HepG2 (cell line): ENCODE measurements at regions not wholly inside any gene's neighbourhood (a gene's known extent, or its start where the extent isn't known, plus 50 kb on each side); places are given as distances from the start of the nearest gene placed in this dataset.

Experiments used
- ATAC-seq: fragments of 200-7000 bp; cut with Tn5 transposase; 3 replicates; pipeline ENCODE4 v1.9.1; 2020; ENCODE audit warnings: mild to moderate bottlenecking, moderate library complexity
- BruUV-seq: library from RNA; stranded (reverse); fragments of 400-500 nt; replicated peaks from 2 replicates; lab custom pipeline; 2021; lab: Mats Ljungman, UMichigan
- CTCF ChIA-PET: fragments of 300-600 bp; formaldehyde crosslinking; extraction: SDS; loops from one replicate; lab custom pipeline; 2021; ENCODE audit warnings: low total read pairs, inconsistent platforms, low intra/inter-chr PET ratio; lab: Yijun Ruan, JAX
- POLR2A ChIA-PET: fragments of 350-600 bp; sonication (Branson Sonifier 250); formaldehyde crosslinking; loops from one replicate; lab custom pipeline; 2020; ENCODE audit warnings: antibody characterized with exemption, inconsistent platforms; lab: Yijun Ruan, JAX
- DNase-seq: peaks from one replicate; pipeline ENCODE4 v3.0.0-alpha.2; 2015; ENCODE audit warnings: low spot score
- FAIRE-seq: peaks from 3 replicates; lab custom pipeline; 2011; peaks lifted over from hg19 to GRCh38; lab: Jason Lieb, UNC
- H2AFZ ChIP-seq: one replicate; pipeline ENCODE4 v1.6.1; 2011; ENCODE audit warnings: low read length, inconsistent platforms
- H3K27ac ChIP-seq: fragments of 300-600 bp; 3 replicates; pipeline ENCODE4 v1.8.0; 2011; ENCODE audit warnings: mixed run types, mild to moderate bottlenecking, mixed read lengths, low read length, inconsistent platforms; ENCODE audit not compliant: insufficient read depth; ENCODE audit errors: extremely low read length
- H3K27me3 ChIP-seq, 2 experiments: fragments of 200-600 bp in 1 of 2; 2 replicates in 1 of 2; 3 replicates in 1 of 2; pipeline versions ENCODE4 v1.6.0 to v1.8.0; 2011; ENCODE audit warnings: low read length in 2 of 2, mild to moderate bottlenecking in 2 of 2, moderate library complexity in 2 of 2, inconsistent platforms in 1 of 2; ENCODE audit not compliant: insufficient read depth in 2 of 2, control insufficient read depth in 1 of 2
- H3K36me3 ChIP-seq, 2 experiments: fragments of 200-600 bp in 1 of 2; replicated peaks in 1 of 2; 2 replicates in 1 of 2; 3 replicates in 1 of 2; pipeline versions ENCODE4 v1.5.1 to v1.8.0; 2011; ENCODE audit warnings: low read length in 2 of 2, inconsistent platforms in 1 of 2; ENCODE audit not compliant: insufficient read depth in 2 of 2, control insufficient read depth in 1 of 2
- H3K4me1 ChIP-seq: 2 replicates; pipeline ENCODE4 v1.5.1; 2012; ENCODE audit warnings: low read length, inconsistent platforms; ENCODE audit not compliant: insufficient read depth
- H3K4me2 ChIP-seq: 2 replicates; pipeline ENCODE4 v1.6.0; 2011; ENCODE audit warnings: low read depth, low read length, inconsistent platforms
- H3K4me3 ChIP-seq, 3 experiments: fragments of 200-600 bp in 1 of 3; sonication (generic), shearing (Covaris generic) in 1 of 3; replicated peaks in 1 of 3; 2 replicates each; pipeline ENCODE4 v1.5.1; 2011 to 2016; ENCODE audit warnings: low read length in 3 of 3, inconsistent platforms in 2 of 3, low read depth in 2 of 3, mild to moderate bottlenecking in 2 of 3, control low read depth in 1 of 3, mixed read lengths in 1 of 3; ENCODE audit not compliant: insufficient read depth in 1 of 3
- H3K79me2 ChIP-seq: one replicate; pipeline ENCODE4 v1.6.1; 2011; ENCODE audit warnings: low read length, inconsistent platforms; ENCODE audit not compliant: insufficient read depth
- H3K9ac ChIP-seq: 2 replicates; pipeline ENCODE4 v1.6.0; 2011; ENCODE audit warnings: mild to moderate bottlenecking, low read depth, low read length, inconsistent platforms; ENCODE audit not compliant: insufficient read depth
- H3K9me3 ChIP-seq: 2 replicates; pipeline ENCODE4 v1.5.1; 2012; ENCODE audit warnings: mild to moderate bottlenecking, low read length
- H4K20me1 ChIP-seq: 2 replicates; pipeline ENCODE4 v1.6.0; 2011; ENCODE audit warnings: inconsistent platforms, mild to moderate bottlenecking, low read length, moderate library complexity; ENCODE audit not compliant: insufficient read depth
- AGO1 ChIP-seq: fragments of 200-400 bp; formaldehyde crosslinking; IDR thresholded peaks from 2 replicates; pipeline ENCODE4 v1.6.1; 2017; ENCODE audit warnings: mild to moderate bottlenecking, low read depth, low read length, moderate library complexity; ENCODE audit not compliant: poor library complexity, severe bottlenecking
- ARNT2 ChIP-seq: sonication (generic); formaldehyde crosslinking; IDR thresholded peaks from 2 replicates; pipeline ENCODE4 v1.8.0; 2022; ENCODE audit warnings: mild to moderate bottlenecking, low read depth, missing genetic modification reagents, moderate library complexity
- BHLHE40 ChIP-seq: IDR thresholded peaks from 2 replicates; pipeline ENCODE4 v1.6.1; 2011; ENCODE audit warnings: low read length, improper control_type of control experiment
- DR1 ChIP-seq: sonication (generic); formaldehyde crosslinking; IDR thresholded peaks from 2 replicates; pipeline ENCODE4 v1.8.0; 2021; ENCODE audit warnings: mild to moderate bottlenecking, missing genetic modification reagents, inconsistent platforms
- NBN ChIP-seq: fragments of 450-650 bp; conservative IDR thresholded peaks from 2 replicates; pipeline ENCODE4 v1.6.1; 2017
- PHF21A ChIP-seq: sonication (generic); formaldehyde crosslinking; IDR thresholded peaks from 2 replicates; pipeline ENCODE4 v1.5.0; 2020; ENCODE audit warnings: mild to moderate bottlenecking, missing genetic modification reagents
- PPARG ChIP-seq: conservative IDR thresholded peaks from 2 replicates; pipeline ENCODE4 v1.6.1; 2016; ENCODE audit warnings: missing biosample characterization, missing genetic modification reagents
- ZFP36L2 ChIP-seq: sonication (generic); formaldehyde crosslinking; IDR thresholded peaks from 2 replicates; pipeline ENCODE4 v1.4.0; 2020; ENCODE audit warnings: missing genetic modification reagents
- ZNF569 ChIP-seq: sonication (generic); formaldehyde crosslinking; IDR thresholded peaks from 2 replicates; pipeline ENCODE4 v1.5.0; 2020; ENCODE audit warnings: mild to moderate bottlenecking, missing genetic modification reagents, moderate library complexity, borderline replicate concordance
- ZNF652 ChIP-seq: IDR thresholded peaks from 2 replicates; pipeline ENCODE4 v1.6.1; 2016; ENCODE audit warnings: low read depth, borderline replicate concordance
- ZNF773 ChIP-seq: sonication (generic); formaldehyde crosslinking; IDR thresholded peaks from 2 replicates; pipeline ENCODE4 v1.4.0; 2020; ENCODE audit warnings: missing genetic modification reagents, borderline replicate concordance
- WGBS: methylation state at CpG from one replicate; pipeline ENCODE4 v1.1.6; 2017; ENCODE audit warnings: low lambda C conversion rate; 5-methylcytosine and 5-hydroxymethylcytosine counted together
- in situ Hi-C: cut with HindIII; loops from 2 replicates; pipeline ENCODE4 v1.10.0; 2017; ENCODE audit warnings: low pct_unique_long_range_greater_than_20kb; ENCODE audit not compliant: extremely low pct_ligation_motif_present
- intact Hi-C: fragments of 100-400 bp; cut with micrococcal nuclease; formaldehyde crosslinking; loops from one replicate; pipeline ENCODE4 v1.10.0; 2022; ENCODE audit not compliant: unreplicated experiment
- TF ChIP-seq, protein P1 (sequence below): sonication (generic); formaldehyde crosslinking; IDR thresholded peaks from 2 replicates; pipeline ENCODE4 v1.8.0; 2023; ENCODE audit warnings: mild to moderate bottlenecking, missing genetic modification reagents
- TF ChIP-seq, protein P2 (sequence below): sonication (generic); formaldehyde crosslinking; IDR thresholded peaks from 2 replicates; pipeline ENCODE4 v1.5.0; 2020; ENCODE audit warnings: mild to moderate bottlenecking, missing genetic modification reagents
- TF ChIP-seq, protein P3 (sequence below): sonication (generic); formaldehyde crosslinking; IDR thresholded peaks from 2 replicates; pipeline ENCODE4 v1.8.1; 2022; ENCODE audit warnings: low read depth, mild to moderate bottlenecking, missing genetic modification reagents
- TF ChIP-seq, protein P4 (sequence below): sonication (generic); formaldehyde crosslinking; IDR thresholded peaks from 2 replicates; pipeline ENCODE4 v1.9.0; 2021; ENCODE audit warnings: missing genetic modification reagents, borderline replicate concordance

DNA sequence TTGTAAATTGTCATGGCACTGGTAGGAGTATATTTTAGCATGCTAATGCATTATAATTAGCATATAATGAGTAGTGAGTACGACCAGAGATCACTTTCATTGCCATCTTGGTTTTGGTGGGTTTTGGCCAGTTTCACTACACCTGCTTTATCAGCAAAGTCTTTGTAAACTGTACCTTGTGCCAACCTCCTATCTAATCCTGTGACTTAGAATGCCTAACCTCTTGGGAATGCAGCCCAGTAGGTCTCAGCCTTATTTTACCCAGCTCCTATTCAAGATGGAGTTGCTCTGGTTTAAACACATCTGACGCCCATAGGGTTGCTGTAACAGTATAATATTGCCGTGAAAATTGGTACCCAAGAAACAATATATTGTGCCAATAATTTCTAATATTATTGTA is 159.4 kb downstream of the MAGEB5 start:
- ATAC-seq (no peak), FAIRE-seq (no peak), DNase-seq (no peak)
- intact Hi-C loops: no loop called here
- WGBS: 0% methylated on average over 2 of the region's 3 CpGs
- peaks cover 6% of the 10 kb centered on the region for H3K9me3 ChIP-seq
- H3K4me2 ChIP-seq: no peak overlapping the region
- H3K4me1 ChIP-seq: no peaks in the 10 kb centered on the region
- H2AFZ ChIP-seq: no peak overlapping the region
- BruUV-seq: no TSS peak
- H3K79me2 ChIP-seq: no peaks in the 10 kb centered on the region
- H3K27ac ChIP-seq: no peak overlapping the region
- H3K27me3 ChIP-seq: no peaks in the 10 kb centered on the region
- H3K9ac ChIP-seq: no peak overlapping the region
- H4K20me1 ChIP-seq: no peaks in the 10 kb centered on the region
- no peak overlapping the region for H3K4me3 ChIP-seq
- TF ChIP-seq, protein P1, sequence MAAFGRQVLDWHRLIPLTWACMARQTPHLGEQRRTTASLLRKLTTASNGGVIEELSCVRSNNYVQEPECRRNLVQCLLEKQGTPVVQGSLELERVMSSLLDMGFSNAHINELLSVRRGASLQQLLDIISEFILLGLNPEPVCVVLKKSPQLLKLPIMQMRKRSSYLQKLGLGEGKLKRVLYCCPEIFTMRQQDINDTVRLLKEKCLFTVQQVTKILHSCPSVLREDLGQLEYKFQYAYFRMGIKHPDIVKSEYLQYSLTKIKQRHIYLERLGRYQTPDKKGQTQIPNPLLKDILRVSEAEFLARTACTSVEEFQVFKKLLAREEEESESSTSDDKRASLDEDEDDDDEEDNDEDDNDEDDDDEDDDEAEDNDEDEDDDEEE (CRISPR knock-in tag): no peak
- TF ChIP-seq, protein P2, sequence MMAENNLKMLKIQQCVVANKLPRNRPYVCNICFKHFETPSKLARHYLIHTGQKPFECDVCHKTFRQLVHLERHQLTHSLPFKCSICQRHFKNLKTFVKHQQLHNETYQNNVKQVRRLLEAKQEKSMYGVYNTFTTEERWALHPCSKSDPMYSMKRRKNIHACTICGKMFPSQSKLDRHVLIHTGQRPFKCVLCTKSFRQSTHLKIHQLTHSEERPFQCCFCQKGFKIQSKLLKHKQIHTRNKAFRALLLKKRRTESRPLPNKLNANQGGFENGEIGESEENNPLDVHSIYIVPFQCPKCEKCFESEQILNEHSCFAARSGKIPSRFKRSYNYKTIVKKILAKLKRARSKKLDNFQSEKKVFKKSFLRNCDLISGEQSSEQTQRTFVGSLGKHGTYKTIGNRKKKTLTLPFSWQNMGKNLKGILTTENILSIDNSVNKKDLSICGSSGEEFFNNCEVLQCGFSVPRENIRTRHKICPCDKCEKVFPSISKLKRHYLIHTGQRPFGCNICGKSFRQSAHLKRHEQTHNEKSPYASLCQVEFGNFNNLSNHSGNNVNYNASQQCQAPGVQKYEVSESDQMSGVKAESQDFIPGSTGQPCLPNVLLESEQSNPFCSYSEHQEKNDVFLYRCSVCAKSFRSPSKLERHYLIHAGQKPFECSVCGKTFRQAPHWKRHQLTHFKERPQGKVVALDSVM (CRISPR knock-in tag): no peak
- no peak for TF ChIP-seq PPARG
- TF ChIP-seq ARNT2: no peak
- TF ChIP-seq, protein P3, sequence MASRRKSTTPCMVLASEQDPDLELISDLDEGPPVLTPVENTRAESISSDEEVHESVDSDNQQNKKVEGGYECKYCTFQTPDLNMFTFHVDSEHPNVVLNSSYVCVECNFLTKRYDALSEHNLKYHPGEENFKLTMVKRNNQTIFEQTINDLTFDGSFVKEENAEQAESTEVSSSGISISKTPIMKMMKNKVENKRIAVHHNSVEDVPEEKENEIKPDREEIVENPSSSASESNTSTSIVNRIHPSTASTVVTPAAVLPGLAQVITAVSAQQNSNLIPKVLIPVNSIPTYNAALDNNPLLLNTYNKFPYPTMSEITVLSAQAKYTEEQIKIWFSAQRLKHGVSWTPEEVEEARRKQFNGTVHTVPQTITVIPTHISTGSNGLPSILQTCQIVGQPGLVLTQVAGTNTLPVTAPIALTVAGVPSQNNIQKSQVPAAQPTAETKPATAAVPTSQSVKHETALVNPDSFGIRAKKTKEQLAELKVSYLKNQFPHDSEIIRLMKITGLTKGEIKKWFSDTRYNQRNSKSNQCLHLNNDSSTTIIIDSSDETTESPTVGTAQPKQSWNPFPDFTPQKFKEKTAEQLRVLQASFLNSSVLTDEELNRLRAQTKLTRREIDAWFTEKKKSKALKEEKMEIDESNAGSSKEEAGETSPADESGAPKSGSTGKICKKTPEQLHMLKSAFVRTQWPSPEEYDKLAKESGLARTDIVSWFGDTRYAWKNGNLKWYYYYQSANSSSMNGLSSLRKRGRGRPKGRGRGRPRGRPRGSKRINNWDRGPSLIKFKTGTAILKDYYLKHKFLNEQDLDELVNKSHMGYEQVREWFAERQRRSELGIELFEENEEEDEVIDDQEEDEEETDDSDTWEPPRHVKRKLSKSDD (CRISPR knock-in tag): no peak
- TF ChIP-seq ZFP36L2: no peak
- no peak for TF ChIP-seq ZNF569 (CRISPR knock-in tag)
- TF ChIP-seq, protein P4, sequence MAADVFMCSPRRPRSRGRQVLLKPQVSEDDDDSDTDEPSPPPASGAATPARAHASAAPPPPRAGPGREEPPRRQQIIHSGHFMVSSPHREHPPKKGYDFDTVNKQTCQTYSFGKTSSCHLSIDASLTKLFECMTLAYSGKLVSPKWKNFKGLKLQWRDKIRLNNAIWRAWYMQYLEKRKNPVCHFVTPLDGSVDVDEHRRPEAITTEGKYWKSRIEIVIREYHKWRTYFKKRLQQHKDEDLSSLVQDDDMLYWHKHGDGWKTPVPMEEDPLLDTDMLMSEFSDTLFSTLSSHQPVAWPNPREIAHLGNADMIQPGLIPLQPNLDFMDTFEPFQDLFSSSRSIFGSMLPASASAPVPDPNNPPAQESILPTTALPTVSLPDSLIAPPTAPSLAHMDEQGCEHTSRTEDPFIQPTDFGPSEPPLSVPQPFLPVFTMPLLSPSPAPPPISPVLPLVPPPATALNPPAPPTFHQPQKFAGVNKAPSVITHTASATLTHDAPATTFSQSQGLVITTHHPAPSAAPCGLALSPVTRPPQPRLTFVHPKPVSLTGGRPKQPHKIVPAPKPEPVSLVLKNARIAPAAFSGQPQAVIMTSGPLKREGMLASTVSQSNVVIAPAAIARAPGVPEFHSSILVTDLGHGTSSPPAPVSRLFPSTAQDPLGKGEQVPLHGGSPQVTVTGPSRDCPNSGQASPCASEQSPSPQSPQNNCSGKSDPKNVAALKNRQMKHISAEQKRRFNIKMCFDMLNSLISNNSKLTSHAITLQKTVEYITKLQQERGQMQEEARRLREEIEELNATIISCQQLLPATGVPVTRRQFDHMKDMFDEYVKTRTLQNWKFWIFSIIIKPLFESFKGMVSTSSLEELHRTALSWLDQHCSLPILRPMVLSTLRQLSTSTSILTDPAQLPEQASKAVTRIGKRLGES (CRISPR knock-in tag): no peak
- TF ChIP-seq ZNF773: no peak
- no peak for TF ChIP-seq AGO1
- no peak for TF ChIP-seq PHF21A (CRISPR knock-in tag)
- TF ChIP-seq DR1 (CRISPR knock-in tag): no peak
- no peak for TF ChIP-seq NBN
- TF ChIP-seq BHLHE40: no peak
- no peak for TF ChIP-seq ZNF652 (CRISPR knock-in tag)
- TF ChIP-seq, all 625 proteins: peak for 0
- in situ Hi-C loops: no loop called here
- POLR2A ChIA-PET: no interaction called here
- CTCF ChIA-PET: no interaction called here
- no peaks in the 10 kb centered on the region for H3K36me3 ChIP-seq
